ENCODE measurements at regions not wholly inside any gene's neighbourhood (a gene's known extent, or its start where the extent isn't known, plus 50 kb on each side); places are given as distances from the start of the nearest gene placed in this dataset.

- Histone ChIP-seq H3K27ac (ENCODE audit: low read length) (no peak overlapping the region), H3K4me1 (ENCODE audit: insufficient read depth, low read length) (no peaks in the 10 kb centered on the region), H3K9me3 (ENCODE audit: insufficient read depth, low read length, severe bottlenecking) (no peaks in the 10 kb centered on the region), H3K27me3 (ENCODE audit: insufficient read depth, low read length, poor library complexity) (no peaks in the 10 kb centered on the region), H3K9ac (ENCODE audit: low read depth, low read length) (no peak overlapping the region), H2AFZ (ENCODE audit: low read depth, low read length) (no peak overlapping the region), H3K4me2 (ENCODE audit: insufficient read depth, low read length) (no peak overlapping the region), H3K4me3 (ENCODE audit: low read depth in 1 of 2, low read length in 2 of 2) (no peak overlapping the region), H4K20me1 (ENCODE audit: insufficient read depth, low read length) (no peaks in the 10 kb centered on the region), H3K36me3 (ENCODE audit: insufficient read depth, low read length) (no peaks in the 10 kb centered on the region), H3K79me2 (ENCODE audit: insufficient read depth, low read length) (no peaks in the 10 kb centered on the region)
- TF ChIP-seq CTCF (IDR thresholded peaks at IDR 0.05; ENCODE audit: borderline replicate concordance, extremely low read depth, low read length, poor library complexity, severe bottlenecking) (no peak), EZH2 (IDR thresholded peaks at IDR 0.05; ENCODE audit: borderline replicate concordance, low read depth, low read length, severe bottlenecking) (no peak)
- DNase-seq: no peak
- no peak for ATAC-seq (ENCODE audit: insufficient read depth, low read depth)
Measured at GRCh38 chr9:91144769-91145168, 216.9 kb downstream of the AUH start.

GRCh38 chr9:91145496-91145895, 216.2 kb downstream of the AUH start:
- Histone ChIP-seq H3K9ac (ENCODE audit: low read depth, low read length) (no peak overlapping the region), H3K27me3 (ENCODE audit: insufficient read depth, low read length, poor library complexity) (no peaks in the 10 kb centered on the region), H3K79me2 (ENCODE audit: insufficient read depth, low read length) (no peaks in the 10 kb centered on the region), H2AFZ (ENCODE audit: low read depth, low read length) (no peak overlapping the region), H3K27ac (ENCODE audit: low read length) (no peak overlapping the region), H3K4me3 (ENCODE audit: low read depth in 1 of 2, low read length in 2 of 2) (no peak overlapping the region), H3K4me2 (ENCODE audit: insufficient read depth, low read length) (no peak overlapping the region), H3K36me3 (ENCODE audit: insufficient read depth, low read length) (no peaks in the 10 kb centered on the region), H3K4me1 (ENCODE audit: insufficient read depth, low read length) (peaks cover 4% of the 10 kb centered on the region), H4K20me1 (ENCODE audit: insufficient read depth, low read length) (no peaks in the 10 kb centered on the region), H3K9me3 (ENCODE audit: insufficient read depth, low read length, severe bottlenecking) (no peaks in the 10 kb centered on the region)
- ATAC-seq (ENCODE audit: insufficient read depth, low read depth): no peak
- DNase-seq: no peak
- TF ChIP-seq EZH2 (IDR thresholded peaks at IDR 0.05; ENCODE audit: borderline replicate concordance, low read depth, low read length, severe bottlenecking) (no peak), CTCF (IDR thresholded peaks at IDR 0.05; ENCODE audit: borderline replicate concordance, extremely low read depth, low read length, poor library complexity, severe bottlenecking) (no peak)

- Histone ChIP-seq H3K4me3 (ENCODE audit: low read depth in 1 of 2, low read length in 2 of 2) (no peak overlapping the region), H3K9me3 (ENCODE audit: insufficient read depth, low read length, severe bottlenecking) (no peaks in the 10 kb centered on the region), H3K36me3 (ENCODE audit: insufficient read depth, low read length) (no peaks in the 10 kb centered on the region), H4K20me1 (ENCODE audit: insufficient read depth, low read length) (no peaks in the 10 kb centered on the region), H3K4me1 (ENCODE audit: insufficient read depth, low read length) (peaks cover 14% of the 10 kb centered on the region), H3K27ac (ENCODE audit: low read length) (no peak overlapping the region), H3K4me2 (ENCODE audit: insufficient read depth, low read length) (no peak overlapping the region), H2AFZ (ENCODE audit: low read depth, low read length) (no peak overlapping the region), H3K27me3 (ENCODE audit: insufficient read depth, low read length, poor library complexity) (no peaks in the 10 kb centered on the region), H3K79me2 (ENCODE audit: insufficient read depth, low read length) (no peaks in the 10 kb centered on the region), H3K9ac (ENCODE audit: low read depth, low read length) (no peak overlapping the region)
- TF ChIP-seq EZH2 (IDR thresholded peaks at IDR 0.05; ENCODE audit: borderline replicate concordance, low read depth, low read length, severe bottlenecking) (no peak), CTCF (IDR thresholded peaks at IDR 0.05; ENCODE audit: borderline replicate concordance, extremely low read depth, low read length, poor library complexity, severe bottlenecking) (no peak)
- no peak for DNase-seq
- no peak for ATAC-seq (ENCODE audit: insufficient read depth, low read depth)
Measured at GRCh38 chr9:91146391-91147019, 215.2 kb downstream of the AUH start.

Data from DND-41 (cell line).